Upper lobe of left lung (tissue), 6 donors: ENCODE measurements at regions not wholly inside any gene's neighbourhood (a gene's known extent, or its start where the extent isn't known, plus 50 kb on each side); places are given as distances from the start of the nearest gene placed in this dataset.

Experiments used
- ATAC-seq, 2 donors: fragments of 200-7000 bp; cut with Tn5 transposase; one replicate each; pipeline ENCODE4 v1.9.1; 2022; ENCODE audit warnings: mild to moderate bottlenecking in 2 of 2, moderate library complexity in 2 of 2; ENCODE audit not compliant: low FRiP score in 2 of 2
- DNase-seq, 2 donors: peaks; one replicate each; pipeline ENCODE4 v3.0.0-alpha.2; 2019 to 2020
- H3K27ac ChIP-seq, 4 donors: fragments of 200-600 bp; sonication (generic); one replicate each; pipeline ENCODE4 v1.5.1; 2016 to 2019
- H3K27me3 ChIP-seq, 4 donors: fragments of 200-600 bp; sonication (generic); one replicate each; pipeline ENCODE4 v1.5.1; 2017 to 2019
- H3K36me3 ChIP-seq, 4 donors: fragments of 200-600 bp; sonication (generic); one replicate each; pipeline ENCODE4 v1.5.1; 2016 to 2019
- H3K4me1 ChIP-seq, 4 donors: fragments of 200-600 bp; sonication (generic); one replicate each; pipeline ENCODE4 v1.5.1; 2018 to 2019
- H3K4me3 ChIP-seq, 4 donors: fragments of 200-600 bp; sonication (generic); one replicate each; pipeline ENCODE4 v1.5.1; 2017 to 2019; ENCODE audit warnings: mild to moderate bottlenecking in 2 of 4, moderate library complexity in 1 of 4
- H3K9me3 ChIP-seq, 4 donors: fragments of 200-600 bp; sonication (generic); one replicate each; pipeline ENCODE4 v1.5.1; 2018 to 2019
- EP300 ChIP-seq, 4 donors: sonication (generic); formaldehyde crosslinking; IDR thresholded peaks; one replicate each; pipeline ENCODE4 v1.5.1; 2017; ENCODE audit warnings: antibody characterized with exemption in 4 of 4, control low read depth in 2 of 4
- POLR2A ChIP-seq, 4 donors: fragments of 450-650 bp; IDR thresholded peaks; one replicate each; pipeline ENCODE4 v1.5.1; 2016 to 2017; ENCODE audit warnings: antibody characterized with exemption in 4 of 4, mild to moderate bottlenecking in 2 of 4
- POLR2AphosphoS5 ChIP-seq, 2 donors: sonication (generic); formaldehyde crosslinking; IDR thresholded peaks; one replicate each; pipeline ENCODE4 v1.5.1; 2017; ENCODE audit warnings: antibody characterized with exemption in 2 of 2
- WGBS, 2 donors: methylation state at CpG; one replicate each; pipeline ENCODE4 v1.1.5; 2017 to 2018; 5-methylcytosine and 5-hydroxymethylcytosine counted together
- TF ChIP-seq, protein P1 (sequence below), 6 experiments: fragments of 450-650 bp in 4 of 6; fragments of 200-600 bp in 2 of 6; sonication (generic) in 2 of 6; IDR thresholded peaks; one replicate each; pipeline ENCODE4 v1.5.1; 2016 to 2019; ENCODE audit warnings: antibody characterized with exemption in 6 of 6
- donor health status: DM: no; HTN: no; CAD: no; lungs with moderate emphysema.
- donor health status: DM: no; HTN: yes; CAD: no; lungs with severe emphysema.

DNA sequence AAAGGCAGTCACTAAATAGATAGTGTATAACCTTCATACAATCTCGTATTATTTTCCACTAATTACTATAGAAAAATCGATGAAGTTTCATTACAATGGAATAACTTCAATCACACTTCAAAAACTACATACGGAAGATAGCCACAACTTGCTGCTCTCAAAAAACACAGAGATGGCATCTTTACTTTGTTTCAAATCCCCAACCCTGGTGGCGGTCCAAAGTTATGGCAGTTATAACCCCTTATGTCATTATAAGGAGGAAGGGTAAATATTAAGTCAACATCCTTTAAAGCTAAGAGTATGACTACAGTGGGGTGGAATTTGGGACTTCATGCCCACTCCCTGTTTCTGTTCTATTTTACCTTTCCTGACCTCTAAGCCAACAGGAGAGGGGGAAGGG is 146.5 kb downstream of the LACC1 start:
- H3K9me3 ChIP-seq, result no peaks in the 10 kb centered on the region
- H3K4me3 ChIP-seq, result no peak overlapping the region
- TF ChIP-seq POLR2AphosphoS5 (IDR thresholded peaks at IDR 0.05) (no peak), EP300 (IDR thresholded peaks at IDR 0.05) (no peak), POLR2A (IDR thresholded peaks at IDR 0.05) (no peak)
- TF ChIP-seq, protein P1, sequence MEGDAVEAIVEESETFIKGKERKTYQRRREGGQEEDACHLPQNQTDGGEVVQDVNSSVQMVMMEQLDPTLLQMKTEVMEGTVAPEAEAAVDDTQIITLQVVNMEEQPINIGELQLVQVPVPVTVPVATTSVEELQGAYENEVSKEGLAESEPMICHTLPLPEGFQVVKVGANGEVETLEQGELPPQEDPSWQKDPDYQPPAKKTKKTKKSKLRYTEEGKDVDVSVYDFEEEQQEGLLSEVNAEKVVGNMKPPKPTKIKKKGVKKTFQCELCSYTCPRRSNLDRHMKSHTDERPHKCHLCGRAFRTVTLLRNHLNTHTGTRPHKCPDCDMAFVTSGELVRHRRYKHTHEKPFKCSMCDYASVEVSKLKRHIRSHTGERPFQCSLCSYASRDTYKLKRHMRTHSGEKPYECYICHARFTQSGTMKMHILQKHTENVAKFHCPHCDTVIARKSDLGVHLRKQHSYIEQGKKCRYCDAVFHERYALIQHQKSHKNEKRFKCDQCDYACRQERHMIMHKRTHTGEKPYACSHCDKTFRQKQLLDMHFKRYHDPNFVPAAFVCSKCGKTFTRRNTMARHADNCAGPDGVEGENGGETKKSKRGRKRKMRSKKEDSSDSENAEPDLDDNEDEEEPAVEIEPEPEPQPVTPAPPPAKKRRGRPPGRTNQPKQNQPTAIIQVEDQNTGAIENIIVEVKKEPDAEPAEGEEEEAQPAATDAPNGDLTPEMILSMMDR (IDR thresholded peaks at IDR 0.05), result no peak
- no peaks in the 10 kb centered on the region for H3K36me3 ChIP-seq
- no peak for ATAC-seq
- no peaks in the 10 kb centered on the region for H3K27me3 ChIP-seq
- H3K27ac ChIP-seq, result no peak overlapping the region
- 87 to 91% methylated on average over 4 of the region's 4 CpGs for WGBS, 2 donors
- H3K4me1 ChIP-seq, result no peaks in the 10 kb centered on the region
- no peak for DNase-seq

DNA sequence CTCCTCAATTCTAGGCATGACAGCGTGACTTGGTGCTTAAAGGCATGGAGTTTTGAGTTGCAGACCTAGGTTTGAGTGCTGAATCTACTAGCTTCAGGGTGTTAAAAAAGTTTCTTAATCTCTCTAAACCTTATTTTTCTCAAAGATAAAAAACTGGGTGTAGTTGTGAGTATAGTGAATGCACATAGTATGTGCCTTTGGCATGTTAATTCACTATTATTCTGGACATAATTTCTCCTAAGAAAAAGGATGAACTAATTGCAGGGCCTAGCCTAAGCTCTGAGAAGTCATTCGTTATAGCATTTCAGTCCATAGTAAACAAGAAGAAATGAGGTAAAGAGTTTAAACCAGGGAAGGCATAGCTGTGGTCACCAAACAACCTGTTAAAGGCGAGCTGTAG is 149.0 kb downstream of the LACC1 start:
- no peak for ATAC-seq
- Histone ChIP-seq H3K27me3 (no peaks in the 10 kb centered on the region), H3K9me3 (no peaks in the 10 kb centered on the region), H3K27ac (no peak overlapping the region), H3K4me3 (no peak overlapping the region), H3K4me1 (no peaks in the 10 kb centered on the region), H3K36me3 (no peaks in the 10 kb centered on the region)
- 94 to 96% methylated on average over 3 of the region's 3 CpGs for WGBS, 2 donors
- no peak for DNase-seq
- no peak for TF ChIP-seq POLR2AphosphoS5 (IDR thresholded peaks at IDR 0.05)
- TF ChIP-seq, protein P1 (IDR thresholded peaks at IDR 0.05), result no peak
- no peak for TF ChIP-seq POLR2A (IDR thresholded peaks at IDR 0.05)
- TF ChIP-seq EP300 (IDR thresholded peaks at IDR 0.05), result no peak

DNA sequence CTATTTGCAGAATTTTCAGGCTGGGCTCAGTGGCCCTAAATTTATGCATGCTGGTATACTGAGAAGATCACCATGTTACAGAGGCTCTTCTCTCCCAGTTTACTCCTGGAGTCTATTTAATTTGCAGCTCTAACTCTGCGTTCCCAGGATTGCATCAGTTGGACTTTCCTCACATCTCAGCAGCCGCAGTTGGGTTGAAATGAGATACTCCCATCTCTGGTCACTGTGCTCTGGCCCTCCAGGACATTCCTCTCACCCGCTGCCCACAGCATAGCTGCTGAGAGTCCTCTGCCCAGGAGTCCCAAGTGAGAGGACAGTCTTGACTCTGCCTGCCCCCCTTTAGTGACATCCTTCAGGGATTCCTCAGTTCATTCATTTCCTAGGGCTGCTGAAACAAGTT is 150.9 kb downstream of the LACC1 start:
- ATAC-seq (no peak), DNase-seq (no peak)
- TF ChIP-seq, protein P1 (IDR thresholded peaks at IDR 0.05), result no peak
- TF ChIP-seq POLR2A (IDR thresholded peaks at IDR 0.05), result no peak
- TF ChIP-seq POLR2AphosphoS5 (IDR thresholded peaks at IDR 0.05), result no peak
- no peak for TF ChIP-seq EP300 (IDR thresholded peaks at IDR 0.05)
- H3K27ac ChIP-seq, result no peak overlapping the region
- 85 to 89% methylated on average over 3 of the region's 3 CpGs for WGBS, 2 donors
- H3K4me1 ChIP-seq, result no peaks in the 10 kb centered on the region
- H3K27me3 ChIP-seq, result no peaks in the 10 kb centered on the region
- no peaks in the 10 kb centered on the region for H3K9me3 ChIP-seq
- H3K36me3 ChIP-seq, result no peaks in the 10 kb centered on the region
- no peak overlapping the region for H3K4me3 ChIP-seq

DNA sequence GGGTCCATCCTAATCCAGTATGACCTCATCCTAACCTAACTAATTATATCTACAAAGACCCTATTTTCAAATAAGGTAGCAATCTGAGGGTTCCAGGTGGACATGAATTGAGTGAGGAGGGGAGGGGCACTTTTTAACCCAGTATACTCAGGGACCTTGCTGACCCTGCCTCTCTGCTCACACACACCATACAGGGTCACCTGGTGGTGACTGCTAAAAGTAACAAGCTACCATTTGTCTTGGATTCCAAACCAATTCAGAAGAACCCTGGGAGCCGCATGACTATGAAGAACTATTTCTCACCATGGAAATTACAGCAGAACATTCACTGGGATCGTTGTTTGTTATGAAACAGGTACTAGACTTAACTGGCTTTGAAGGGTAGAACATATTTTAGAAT is 151.9 kb downstream of the LACC1 start:
- no peak overlapping the region for H3K27ac ChIP-seq
- TF ChIP-seq EP300 (IDR thresholded peaks at IDR 0.05), result no peak
- TF ChIP-seq POLR2A (IDR thresholded peaks at IDR 0.05), result no peak
- TF ChIP-seq, protein P1 (IDR thresholded peaks at IDR 0.05), result no peak
- no peaks in the 10 kb centered on the region for H3K36me3 ChIP-seq
- H3K9me3 ChIP-seq, result no peaks in the 10 kb centered on the region
- no peak for ATAC-seq
- no peaks in the 10 kb centered on the region for H3K4me1 ChIP-seq
- DNase-seq, result no peak
- 90 to 98% methylated on average over 2 of the region's 2 CpGs for WGBS, 2 donors
- no peaks in the 10 kb centered on the region for H3K27me3 ChIP-seq
- H3K4me3 ChIP-seq, result no peak overlapping the region

DNA sequence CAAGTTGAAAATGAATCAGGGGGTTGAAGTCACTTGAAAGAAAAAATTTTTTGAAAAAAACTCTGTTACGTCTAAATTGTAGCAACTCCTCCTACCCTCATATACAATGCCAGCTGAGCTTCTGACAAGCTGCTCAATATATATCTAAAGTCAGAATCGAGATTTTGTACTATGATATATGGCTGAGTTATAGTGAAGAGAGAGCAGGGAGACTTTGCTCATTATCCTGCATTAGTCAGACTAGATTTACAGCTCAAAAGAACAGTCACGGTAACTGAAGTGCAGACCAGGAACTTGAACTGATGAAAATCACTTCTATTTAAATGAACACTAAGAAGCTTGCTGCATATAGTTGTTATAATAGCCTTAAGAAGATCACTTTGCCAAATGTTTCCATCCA is 153.1 kb downstream of the LACC1 start:
- Histone ChIP-seq H3K4me1 (no peaks in the 10 kb centered on the region), H3K27ac (no peak overlapping the region), H3K27me3 (no peaks in the 10 kb centered on the region), H3K36me3 (no peaks in the 10 kb centered on the region), H3K4me3 (no peak overlapping the region), H3K9me3 (no peaks in the 10 kb centered on the region)
- no peak for TF ChIP-seq EP300 (IDR thresholded peaks at IDR 0.05)
- TF ChIP-seq, protein P1 (IDR thresholded peaks at IDR 0.05), result no peak
- no peak for TF ChIP-seq POLR2AphosphoS5 (IDR thresholded peaks at IDR 0.05)
- TF ChIP-seq POLR2A (IDR thresholded peaks at IDR 0.05), result no peak
- no peak for ATAC-seq
- DNase-seq, result no peak
- 81% methylated on average over 3 of the region's 3 CpGs for WGBS, 2 donors
